HEK293 (cell line): ENCODE measurements at regions not wholly inside any gene's neighbourhood (a gene's known extent, or its start where the extent isn't known, plus 50 kb on each side); places are given as distances from the start of the nearest gene placed in this dataset.

Source experiments
- CTCF ChIA-PET: fragments of 350-600 bp; formaldehyde crosslinking; extraction: SDS; loops from one replicate; lab custom pipeline; 2021; ENCODE audit warnings: antibody characterized with exemption; lab: Yijun Ruan, JAX
- POLR2A ChIA-PET: fragments of 300-600 bp; formaldehyde crosslinking; extraction: SDS; loops from one replicate; lab custom pipeline; 2020; ENCODE audit warnings: antibody characterized with exemption, inconsistent platforms; lab: Yijun Ruan, JAX
- H3K27ac ChIP-seq: fragments of 200-500 bp; sonication (Bioruptor generic); 2 replicates; pipeline ENCODE4 v1.5.1; 2014; ENCODE audit warnings: low read depth, low read length, control low read depth, inconsistent platforms; ENCODE audit errors: extremely low read depth
- H3K36me3 ChIP-seq, 2 experiments: fragments of 200-500 bp in 1 of 2; sonication (Bioruptor generic) in 1 of 2; 1 replicate in 1 of 2; 2 replicates in 1 of 2; pipeline ENCODE4 v1.5.1; 2014 to 2017; ENCODE audit warnings: inconsistent platforms in 2 of 2, low read length in 2 of 2; ENCODE audit not compliant: control insufficient read depth in 2 of 2, insufficient read depth in 1 of 2
- H3K4me1 ChIP-seq: fragments of 200-500 bp; sonication (Bioruptor generic); 2 replicates; pipeline ENCODE4 v1.5.1; 2014; ENCODE audit warnings: mild to moderate bottlenecking, low read length, inconsistent platforms; ENCODE audit not compliant: control insufficient read depth, insufficient read depth
- H3K4me3 ChIP-seq: 2 replicates; pipeline ENCODE4 v1.5.1; 2011; ENCODE audit warnings: low read depth, mild to moderate bottlenecking, control low read depth, low read length, moderate library complexity
- H3K9me3 ChIP-seq: fragments of 200-500 bp; sonication (Bioruptor generic); 2 replicates; pipeline ENCODE4 v1.5.1; 2014; ENCODE audit warnings: low read depth, low read length, inconsistent platforms; ENCODE audit not compliant: control insufficient read depth, insufficient read depth
- ATF2 ChIP-seq: fragments of 450-650 bp; formaldehyde crosslinking; IDR thresholded peaks from 2 replicates; pipeline ENCODE4 v1.5.1; 2016; ENCODE audit warnings: missing biosample characterization, missing genetic modification characterization, low read depth
- FEZF1 ChIP-seq: fragments of 450-650 bp; formaldehyde crosslinking; IDR thresholded peaks from 2 replicates; pipeline ENCODE4 v1.5.1; 2016; ENCODE audit warnings: missing biosample characterization, missing genetic modification characterization
- GLIS1 ChIP-seq: fragments of 450-650 bp; formaldehyde crosslinking; IDR thresholded peaks from 2 replicates; pipeline ENCODE4 v1.5.1; 2016; ENCODE audit warnings: missing biosample characterization, missing genetic modification characterization
- HOXA7 ChIP-seq: sonication (generic); formaldehyde crosslinking; IDR thresholded peaks from 2 replicates; pipeline ENCODE4 v1.8.1; 2022; ENCODE audit warnings: missing genetic modification reagents, borderline replicate concordance
- PRDM2 ChIP-seq: fragments of 450-650 bp; formaldehyde crosslinking; IDR thresholded peaks from 2 replicates; pipeline ENCODE4 v1.5.1; 2016; ENCODE audit warnings: missing biosample characterization, missing genetic modification characterization, borderline replicate concordance
- ZBTB1 ChIP-seq: fragments of 450-650 bp; formaldehyde crosslinking; IDR thresholded peaks from 2 replicates; pipeline ENCODE4 v1.5.1; 2016; ENCODE audit warnings: missing biosample characterization, missing genetic modification characterization
- ZEB2 ChIP-seq: fragments of 450-650 bp; formaldehyde crosslinking; IDR thresholded peaks from 2 replicates; pipeline ENCODE4 v1.5.1; 2016; ENCODE audit warnings: missing biosample characterization, missing genetic modification characterization
- ZNF157 ChIP-seq: fragments of 450-650 bp; formaldehyde crosslinking; IDR thresholded peaks from 2 replicates; pipeline ENCODE4 v1.5.1; 2016; ENCODE audit warnings: missing biosample characterization, missing genetic modification characterization
- ZNF23 ChIP-seq: fragments of 450-650 bp; formaldehyde crosslinking; IDR thresholded peaks from 2 replicates; pipeline ENCODE4 v1.5.1; 2016; ENCODE audit warnings: missing biosample characterization, missing genetic modification characterization, borderline replicate concordance
- ZNF521 ChIP-seq: fragments of 450-650 bp; formaldehyde crosslinking; IDR thresholded peaks from 2 replicates; pipeline ENCODE4 v1.5.1; 2017; ENCODE audit warnings: missing biosample characterization, mild to moderate bottlenecking, missing genetic modification characterization
- ZNF585B ChIP-seq: fragments of 450-650 bp; formaldehyde crosslinking; IDR thresholded peaks from 2 replicates; pipeline ENCODE4 v1.5.1; 2016; ENCODE audit warnings: missing biosample characterization, missing genetic modification characterization
- ZNF629 ChIP-seq: fragments of 450-650 bp; formaldehyde crosslinking; IDR thresholded peaks from 2 replicates; pipeline ENCODE4 v1.5.1; 2017; ENCODE audit warnings: missing biosample characterization, missing genetic modification characterization
- ZNF677 ChIP-seq: fragments of 450-650 bp; IDR thresholded peaks from 2 replicates; pipeline ENCODE4 v1.5.0; 2018; ENCODE audit warnings: missing biosample characterization, mild to moderate bottlenecking, missing genetic modification characterization, moderate library complexity
- ZNF792 ChIP-seq: fragments of 450-650 bp; formaldehyde crosslinking; IDR thresholded peaks from 2 replicates; pipeline ENCODE4 v1.5.1; 2016; ENCODE audit warnings: missing biosample characterization, missing genetic modification characterization
- TF ChIP-seq, protein P1 (sequence below): fragments of 450-650 bp; formaldehyde crosslinking; IDR thresholded peaks from 2 replicates; pipeline ENCODE4 v1.5.0; 2017; ENCODE audit warnings: missing biosample characterization, missing genetic modification characterization, borderline replicate concordance
- TF ChIP-seq, protein P2 (sequence below): fragments of 450-650 bp; formaldehyde crosslinking; IDR thresholded peaks from 2 replicates; pipeline ENCODE4 v1.5.1; 2016; ENCODE audit warnings: missing biosample characterization, missing genetic modification characterization
- TF ChIP-seq, protein P3 (sequence below): fragments of 450-650 bp; formaldehyde crosslinking; IDR thresholded peaks from 2 replicates; pipeline ENCODE4 v1.5.1; 2016; ENCODE audit warnings: missing biosample characterization, missing genetic modification characterization

DNA sequence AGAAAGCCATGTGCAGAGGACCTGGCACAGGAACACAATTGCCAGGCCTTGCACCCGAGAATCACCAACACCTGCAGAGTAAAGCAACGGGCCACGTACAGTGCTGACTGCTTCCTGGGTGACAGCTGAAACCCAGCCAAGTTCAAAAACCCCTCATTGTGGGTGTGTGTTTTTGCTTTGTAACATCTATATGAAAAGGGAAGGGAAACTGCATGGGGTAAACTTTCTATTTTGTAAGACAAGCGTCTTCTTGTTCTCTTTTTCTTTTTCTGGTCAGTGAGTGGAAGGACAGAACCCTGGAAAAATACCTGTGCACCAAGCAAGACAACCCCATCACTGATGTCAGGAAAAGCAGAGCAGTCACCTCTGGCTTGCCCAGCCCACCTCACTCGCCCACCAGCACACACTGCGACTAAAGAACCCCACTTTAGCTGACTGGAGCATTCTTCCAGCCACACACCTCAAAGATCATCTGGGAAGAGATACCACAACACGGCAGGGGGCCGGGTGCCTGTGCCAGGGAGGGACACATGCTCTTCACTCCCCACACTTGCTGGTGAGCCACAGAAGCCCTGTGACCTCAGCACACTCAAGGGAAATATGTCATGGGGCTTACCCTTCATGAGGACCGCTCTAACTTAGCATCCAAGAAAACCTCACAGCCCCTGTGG is 172.3 kb downstream of the NDUFA12 start (continued):
- TF ChIP-seq ZEB2 (tag by site-specific recombination) (0 out of 2 replicates have a peak, but pooled peaks have one; percentile 38), ATF2 (no peak), ZNF585B (tag by site-specific recombination) (no peak), ZNF157 (tag by site-specific recombination) (no peak), ZNF521 (tag by site-specific recombination) (no peak), ZNF23 (tag by site-specific recombination) (no peak), FEZF1 (tag by site-specific recombination) (no peak), GLIS1 (peak; percentile 58)
- TF ChIP-seq, protein P1, sequence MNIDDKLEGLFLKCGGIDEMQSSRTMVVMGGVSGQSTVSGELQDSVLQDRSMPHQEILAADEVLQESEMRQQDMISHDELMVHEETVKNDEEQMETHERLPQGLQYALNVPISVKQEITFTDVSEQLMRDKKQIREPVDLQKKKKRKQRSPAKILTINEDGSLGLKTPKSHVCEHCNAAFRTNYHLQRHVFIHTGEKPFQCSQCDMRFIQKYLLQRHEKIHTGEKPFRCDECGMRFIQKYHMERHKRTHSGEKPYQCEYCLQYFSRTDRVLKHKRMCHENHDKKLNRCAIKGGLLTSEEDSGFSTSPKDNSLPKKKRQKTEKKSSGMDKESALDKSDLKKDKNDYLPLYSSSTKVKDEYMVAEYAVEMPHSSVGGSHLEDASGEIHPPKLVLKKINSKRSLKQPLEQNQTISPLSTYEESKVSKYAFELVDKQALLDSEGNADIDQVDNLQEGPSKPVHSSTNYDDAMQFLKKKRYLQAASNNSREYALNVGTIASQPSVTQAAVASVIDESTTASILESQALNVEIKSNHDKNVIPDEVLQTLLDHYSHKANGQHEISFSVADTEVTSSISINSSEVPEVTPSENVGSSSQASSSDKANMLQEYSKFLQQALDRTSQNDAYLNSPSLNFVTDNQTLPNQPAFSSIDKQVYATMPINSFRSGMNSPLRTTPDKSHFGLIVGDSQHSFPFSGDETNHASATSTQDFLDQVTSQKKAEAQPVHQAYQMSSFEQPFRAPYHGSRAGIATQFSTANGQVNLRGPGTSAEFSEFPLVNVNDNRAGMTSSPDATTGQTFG (tag by site-specific recombination): no peak
- TF ChIP-seq, all 188 proteins: peak for 6

- Histone ChIP-seq H3K9me3 (no peaks in the 10 kb centered on the region), H3K4me3 (no peak overlapping the region), H3K4me1 (peaks cover 18% of the 10 kb centered on the region), H3K27ac (no peak overlapping the region), H3K36me3 (no peaks in the 10 kb centered on the region)
- TF ChIP-seq, protein P2, sequence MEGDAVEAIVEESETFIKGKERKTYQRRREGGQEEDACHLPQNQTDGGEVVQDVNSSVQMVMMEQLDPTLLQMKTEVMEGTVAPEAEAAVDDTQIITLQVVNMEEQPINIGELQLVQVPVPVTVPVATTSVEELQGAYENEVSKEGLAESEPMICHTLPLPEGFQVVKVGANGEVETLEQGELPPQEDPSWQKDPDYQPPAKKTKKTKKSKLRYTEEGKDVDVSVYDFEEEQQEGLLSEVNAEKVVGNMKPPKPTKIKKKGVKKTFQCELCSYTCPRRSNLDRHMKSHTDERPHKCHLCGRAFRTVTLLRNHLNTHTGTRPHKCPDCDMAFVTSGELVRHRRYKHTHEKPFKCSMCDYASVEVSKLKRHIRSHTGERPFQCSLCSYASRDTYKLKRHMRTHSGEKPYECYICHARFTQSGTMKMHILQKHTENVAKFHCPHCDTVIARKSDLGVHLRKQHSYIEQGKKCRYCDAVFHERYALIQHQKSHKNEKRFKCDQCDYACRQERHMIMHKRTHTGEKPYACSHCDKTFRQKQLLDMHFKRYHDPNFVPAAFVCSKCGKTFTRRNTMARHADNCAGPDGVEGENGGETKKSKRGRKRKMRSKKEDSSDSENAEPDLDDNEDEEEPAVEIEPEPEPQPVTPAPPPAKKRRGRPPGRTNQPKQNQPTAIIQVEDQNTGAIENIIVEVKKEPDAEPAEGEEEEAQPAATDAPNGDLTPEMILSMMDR (tag by site-specific recombination): no peak
- no peak for TF ChIP-seq HOXA7 (CRISPR knock-in tag)
- TF ChIP-seq, protein P3, sequence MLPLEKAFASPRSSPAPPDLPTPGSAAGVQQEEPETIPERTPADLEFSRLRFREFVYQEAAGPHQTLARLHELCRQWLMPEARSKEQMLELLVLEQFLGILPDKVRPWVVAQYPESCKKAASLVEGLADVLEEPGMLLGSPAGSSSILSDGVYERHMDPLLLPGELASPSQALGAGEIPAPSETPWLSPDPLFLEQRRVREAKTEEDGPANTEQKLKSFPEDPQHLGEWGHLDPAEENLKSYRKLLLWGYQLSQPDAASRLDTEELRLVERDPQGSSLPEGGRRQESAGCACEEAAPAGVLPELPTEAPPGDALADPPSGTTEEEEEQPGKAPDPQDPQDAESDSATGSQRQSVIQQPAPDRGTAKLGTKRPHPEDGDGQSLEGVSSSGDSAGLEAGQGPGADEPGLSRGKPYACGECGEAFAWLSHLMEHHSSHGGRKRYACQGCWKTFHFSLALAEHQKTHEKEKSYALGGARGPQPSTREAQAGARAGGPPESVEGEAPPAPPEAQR (tag by site-specific recombination): no peak
- ChIA-PET CTCF (no interaction called here), POLR2A (no interaction called here)
Measured at GRCh38 chr12:94829552-94829951, 173.9 kb downstream of the NDUFA12 start.

- Histone ChIP-seq H3K4me3 (no peak overlapping the region), H3K36me3 (no peaks in the 10 kb centered on the region), H3K4me1 (no peaks in the 10 kb centered on the region), H3K9me3 (no peaks in the 10 kb centered on the region), H3K27ac (no peak overlapping the region)
- POLR2A ChIA-PET: no interaction called here
- CTCF ChIA-PET: no interaction called here
- TF ChIP-seq ZNF677 (tag by site-specific recombination) (no peak), ZBTB1 (tag by site-specific recombination) (no peak), PRDM2 (tag by site-specific recombination) (no peak), ZNF792 (tag by site-specific recombination) (no peak), ZNF629 (tag by site-specific recombination) (no peak)
Measured at GRCh38 chr12:94819011-94819410, 168.7 kb upstream of the TMCC3 start.
